ENCODE measurements at regions not wholly inside any gene's neighbourhood (a gene's known extent, or its start where the extent isn't known, plus 50 kb on each side); places are given as distances from the start of the nearest gene placed in this dataset.

DNA sequence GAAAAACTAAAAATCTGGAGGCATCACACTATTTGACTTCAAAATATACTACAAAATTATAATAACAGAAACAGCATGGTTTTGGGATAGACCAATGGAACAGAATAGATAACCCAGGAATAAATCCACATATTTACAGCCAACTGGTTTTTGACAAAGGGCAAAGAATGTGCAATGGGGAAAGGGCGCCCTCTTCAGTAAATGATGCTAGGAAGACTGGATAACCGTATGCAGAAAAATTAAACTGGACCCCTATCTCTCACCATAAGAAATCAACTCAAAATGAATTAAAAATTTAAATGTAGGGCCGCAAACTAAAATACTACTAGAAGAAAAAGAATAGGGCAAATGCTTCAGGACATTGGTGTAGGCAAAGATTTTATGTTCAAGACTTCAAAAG lies 440.5 kb upstream of the SGCG start:
- H3K9ac ChIP-seq (ENCODE audit: low read length), result no peak overlapping the region
- ChIA-PET RAD21 (ENCODE audit: low non-redundant PET in 1 of 2, low total read pairs in 2 of 2, uncharacterized antibody in 2 of 2, unreplicated experiment in 2 of 2) (no interaction called here), POLR2A (no interaction called here), CTCF (no interaction called here)
- no peaks in the 10 kb centered on the region for H3K27me3 ChIP-seq (ENCODE audit: insufficient read depth, low read length)
- intact Hi-C loops (cut with micrococcal nuclease), result loop anchor here (5.0 to 10.0 kb wide), 3 partner anchors 895 to 1103 kb away; partner anchors contain the start of gene FGF9
- peak overlapping the region; percentile 7 for H2AFZ ChIP-seq (ENCODE audit: low read depth, low read length, poor library complexity, severe bottlenecking)
- TF ChIP-seq, protein P1, sequence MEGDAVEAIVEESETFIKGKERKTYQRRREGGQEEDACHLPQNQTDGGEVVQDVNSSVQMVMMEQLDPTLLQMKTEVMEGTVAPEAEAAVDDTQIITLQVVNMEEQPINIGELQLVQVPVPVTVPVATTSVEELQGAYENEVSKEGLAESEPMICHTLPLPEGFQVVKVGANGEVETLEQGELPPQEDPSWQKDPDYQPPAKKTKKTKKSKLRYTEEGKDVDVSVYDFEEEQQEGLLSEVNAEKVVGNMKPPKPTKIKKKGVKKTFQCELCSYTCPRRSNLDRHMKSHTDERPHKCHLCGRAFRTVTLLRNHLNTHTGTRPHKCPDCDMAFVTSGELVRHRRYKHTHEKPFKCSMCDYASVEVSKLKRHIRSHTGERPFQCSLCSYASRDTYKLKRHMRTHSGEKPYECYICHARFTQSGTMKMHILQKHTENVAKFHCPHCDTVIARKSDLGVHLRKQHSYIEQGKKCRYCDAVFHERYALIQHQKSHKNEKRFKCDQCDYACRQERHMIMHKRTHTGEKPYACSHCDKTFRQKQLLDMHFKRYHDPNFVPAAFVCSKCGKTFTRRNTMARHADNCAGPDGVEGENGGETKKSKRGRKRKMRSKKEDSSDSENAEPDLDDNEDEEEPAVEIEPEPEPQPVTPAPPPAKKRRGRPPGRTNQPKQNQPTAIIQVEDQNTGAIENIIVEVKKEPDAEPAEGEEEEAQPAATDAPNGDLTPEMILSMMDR (IDR thresholded peaks at IDR 0.05 in 2 of 3, conservative IDR thresholded peaks at IDR 0.05 in 1 of 3; ENCODE audit: borderline replicate concordance in 1 of 3, insufficient read depth in 1 of 3, low read depth in 2 of 3, low read length in 2 of 3), result peak; percentile 16 to 71 (median 64); a peak in 5 of 6 replicates
- TF ChIP-seq RAD21 (IDR thresholded peaks at IDR 0.05; ENCODE audit: low read depth) (peak; percentile 46), JUND (IDR thresholded peaks at IDR 0.05) (no peak)
- no peak for ATAC-seq
- no peaks in the 10 kb centered on the region for H3K79me2 ChIP-seq (ENCODE audit: insufficient read depth, low read length)
- no TSS peak for BruUV-seq (replicated peaks)
- H3K36me3 ChIP-seq (ENCODE audit: control insufficient read depth in 1 of 2, insufficient read depth in 2 of 2, low read length in 2 of 2), result no peaks in the 10 kb centered on the region
- H3K4me2 ChIP-seq (ENCODE audit: low read length), result no peak overlapping the region
- H3K9me3 ChIP-seq (ENCODE audit: control insufficient read depth in 1 of 2, insufficient read depth in 1 of 2, low read depth in 1 of 2, low read length in 2 of 2), result no peaks in the 10 kb centered on the region
- H3K4me3 ChIP-seq (replicated peaks in 1 of 2; ENCODE audit: low read depth in 1 of 2, low read length in 2 of 2), result no peak overlapping the region
- peaks cover 0 to 8% of the 10 kb centered on the region in 2 experiments; a peak in 3 of 4 replicates for H3K4me1 ChIP-seq (ENCODE audit: control insufficient read depth in 1 of 2, insufficient read depth in 2 of 2, low read length in 2 of 2)
- H3K27ac ChIP-seq (ENCODE audit: low read depth, low read length), result no peak overlapping the region
- H3K9me2 ChIP-seq (ENCODE audit: insufficient read depth), result no peaks in the 10 kb centered on the region
- no peaks in the 10 kb centered on the region for H4K20me1 ChIP-seq (ENCODE audit: insufficient read depth)
- DNase-seq (ENCODE audit: low read depth, low spot score), result no peak

DNA sequence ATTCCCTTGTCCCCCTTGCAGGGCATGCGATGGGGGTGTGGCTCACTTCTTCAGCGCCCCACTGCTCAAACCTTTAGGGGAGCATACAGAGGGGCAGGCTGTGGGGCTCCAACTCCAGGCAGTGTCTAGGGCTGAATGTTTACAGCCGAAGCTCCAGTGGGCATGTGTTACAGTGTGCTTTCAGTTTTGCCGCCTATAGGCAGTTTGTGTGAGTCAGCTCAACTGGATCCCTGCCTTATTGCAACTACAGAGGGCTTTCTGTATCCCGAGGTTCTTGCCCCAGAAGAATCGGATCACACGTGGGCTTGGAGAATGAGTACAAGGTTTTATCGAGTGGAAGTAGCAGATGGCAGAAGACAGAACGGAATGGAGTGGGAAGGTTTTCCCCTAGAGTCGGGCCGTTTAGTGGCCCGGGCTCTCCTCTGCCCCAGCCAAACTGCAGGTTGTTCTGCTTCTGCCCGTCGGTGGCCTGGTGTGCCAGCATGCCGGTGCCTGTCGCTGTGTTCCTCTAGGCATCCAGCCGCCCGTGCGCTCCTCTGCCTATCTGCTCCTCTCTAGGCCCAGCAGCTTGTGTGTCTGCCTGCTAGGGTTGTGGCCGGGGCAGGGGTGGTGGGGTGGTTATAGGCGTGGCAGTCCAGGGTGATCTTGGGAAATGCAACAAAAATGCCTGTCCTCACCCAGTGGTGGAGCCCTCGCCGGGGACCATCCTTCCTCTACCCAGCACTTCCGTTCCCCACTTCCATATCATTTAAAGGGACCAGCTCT lies 435.9 kb upstream of the SGCG start:
- TSS peak; percentile 96 for BruUV-seq (replicated peaks)
- ATAC-seq (peak; percentile 96), DNase-seq (ENCODE audit: low read depth, low spot score) (peak; percentile 51)
- POLR2A ChIA-PET, result interaction anchor here (1.0 to 1.2 kb wide), 4 partner anchors 8 to 44 kb away, joined by 3 to 5 read pairs (median 4); no protein-coding TSS in a partner anchor
- RAD21 ChIA-PET (ENCODE audit: low non-redundant PET in 1 of 2, low total read pairs in 2 of 2, uncharacterized antibody in 2 of 2, unreplicated experiment in 2 of 2), result no interaction called here
- Histone ChIP-seq H2AFZ (ENCODE audit: low read depth, low read length, poor library complexity, severe bottlenecking) (peak overlapping the region; percentile 86), H3K79me2 (ENCODE audit: insufficient read depth, low read length) (no peaks in the 10 kb centered on the region), H3K9ac (ENCODE audit: low read length) (peak overlapping the region; percentile 59), H3K4me3 (replicated peaks in 1 of 2; ENCODE audit: low read depth in 1 of 2, low read length in 2 of 2) (peak overlapping the region; percentile 48 to 60), H3K4me2 (ENCODE audit: low read length) (peak overlapping the region; percentile 71), H3K4me1 (ENCODE audit: control insufficient read depth in 1 of 2, insufficient read depth in 2 of 2, low read length in 2 of 2) (peaks cover 0 to 10% of the 10 kb centered on the region in 2 experiments; a peak in 2 of 4 replicates), H3K9me3 (ENCODE audit: control insufficient read depth in 1 of 2, insufficient read depth in 1 of 2, low read depth in 1 of 2, low read length in 2 of 2) (no peaks in the 10 kb centered on the region), H3K9me2 (ENCODE audit: insufficient read depth) (no peaks in the 10 kb centered on the region), H3K27me3 (ENCODE audit: insufficient read depth, low read length) (no peaks in the 10 kb centered on the region), H4K20me1 (ENCODE audit: insufficient read depth) (no peaks in the 10 kb centered on the region), H3K27ac (ENCODE audit: low read depth, low read length) (peak overlapping the region; percentile 78), H3K36me3 (ENCODE audit: control insufficient read depth in 1 of 2, insufficient read depth in 2 of 2, low read length in 2 of 2) (no peaks in the 10 kb centered on the region)
- intact Hi-C loops (cut with micrococcal nuclease), result loop anchor here (5.0 to 10.0 kb wide), 3 partner anchors 900 to 1108 kb away; partner anchors contain the start of gene FGF9
- CTCF ChIA-PET, result interaction anchor here (0.8 to 1.2 kb wide), 4 partner anchors 8 to 24 kb away, joined by 3 read pairs; no protein-coding TSS in a partner anchor
- TF ChIP-seq EZH2phosphoT487 (IDR thresholded peaks at IDR 0.05; ENCODE audit: borderline replicate concordance) (no peak), SP1 (IDR thresholded peaks at IDR 0.05; ENCODE audit: low read depth) (0 out of 2 replicates have a peak, but pooled peaks have one; percentile 19), SRF (IDR thresholded peaks at IDR 0.05; ENCODE audit: low read depth) (no peak), ELF1 (IDR thresholded peaks at IDR 0.05; ENCODE audit: borderline replicate concordance, low read depth) (no peak), JUND (IDR thresholded peaks at IDR 0.05) (no peak)
- TF ChIP-seq, protein P1 (IDR thresholded peaks at IDR 0.05 in 2 of 3, conservative IDR thresholded peaks at IDR 0.05 in 1 of 3; ENCODE audit: borderline replicate concordance in 1 of 3, insufficient read depth in 1 of 3, low read depth in 2 of 3, low read length in 2 of 3), result 0 out of 6 replicates have a peak, but pooled peaks of 1 of the 3 experiments have one; percentile 11
- TF ChIP-seq, protein P2, sequence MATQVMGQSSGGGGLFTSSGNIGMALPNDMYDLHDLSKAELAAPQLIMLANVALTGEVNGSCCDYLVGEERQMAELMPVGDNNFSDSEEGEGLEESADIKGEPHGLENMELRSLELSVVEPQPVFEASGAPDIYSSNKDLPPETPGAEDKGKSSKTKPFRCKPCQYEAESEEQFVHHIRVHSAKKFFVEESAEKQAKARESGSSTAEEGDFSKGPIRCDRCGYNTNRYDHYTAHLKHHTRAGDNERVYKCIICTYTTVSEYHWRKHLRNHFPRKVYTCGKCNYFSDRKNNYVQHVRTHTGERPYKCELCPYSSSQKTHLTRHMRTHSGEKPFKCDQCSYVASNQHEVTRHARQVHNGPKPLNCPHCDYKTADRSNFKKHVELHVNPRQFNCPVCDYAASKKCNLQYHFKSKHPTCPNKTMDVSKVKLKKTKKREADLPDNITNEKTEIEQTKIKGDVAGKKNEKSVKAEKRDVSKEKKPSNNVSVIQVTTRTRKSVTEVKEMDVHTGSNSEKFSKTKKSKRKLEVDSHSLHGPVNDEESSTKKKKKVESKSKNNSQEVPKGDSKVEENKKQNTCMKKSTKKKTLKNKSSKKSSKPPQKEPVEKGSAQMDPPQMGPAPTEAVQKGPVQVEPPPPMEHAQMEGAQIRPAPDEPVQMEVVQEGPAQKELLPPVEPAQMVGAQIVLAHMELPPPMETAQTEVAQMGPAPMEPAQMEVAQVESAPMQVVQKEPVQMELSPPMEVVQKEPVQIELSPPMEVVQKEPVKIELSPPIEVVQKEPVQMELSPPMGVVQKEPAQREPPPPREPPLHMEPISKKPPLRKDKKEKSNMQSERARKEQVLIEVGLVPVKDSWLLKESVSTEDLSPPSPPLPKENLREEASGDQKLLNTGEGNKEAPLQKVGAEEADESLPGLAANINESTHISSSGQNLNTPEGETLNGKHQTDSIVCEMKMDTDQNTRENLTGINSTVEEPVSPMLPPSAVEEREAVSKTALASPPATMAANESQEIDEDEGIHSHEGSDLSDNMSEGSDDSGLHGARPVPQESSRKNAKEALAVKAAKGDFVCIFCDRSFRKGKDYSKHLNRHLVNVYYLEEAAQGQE (IDR thresholded peaks at IDR 0.05; ENCODE audit: low read depth), result no peak

Data from HCT116 (cell line).